Esophagus muscularis mucosa (tissue), 4 donors: ENCODE measurements at regions not wholly inside any gene's neighbourhood (a gene's known extent, or its start where the extent isn't known, plus 50 kb on each side); places are given as distances from the start of the nearest gene placed in this dataset.

Experiments
- CTCF ChIP-seq, 3 experiments: fragments of 200-600 bp in 2 of 3; fragments of 450-650 bp in 1 of 3; sonication (generic) in 2 of 3; IDR thresholded peaks; one replicate each; pipeline ENCODE4 v1.5.1; 2017 to 2019; ENCODE audit warnings: antibody characterized with exemption in 3 of 3, mild to moderate bottlenecking in 2 of 3, moderate library complexity in 1 of 3
- EP300 ChIP-seq: sonication (generic); formaldehyde crosslinking; IDR thresholded peaks from one replicate; pipeline ENCODE4 v1.6.1; 2017; ENCODE audit warnings: antibody characterized with exemption
- POLR2A ChIP-seq: fragments of 450-650 bp; IDR thresholded peaks from one replicate; pipeline ENCODE4 v1.6.1; 2017; ENCODE audit warnings: antibody characterized with exemption, moderate library complexity, mild to moderate bottlenecking, low read depth

GRCh38 chr15:62736756-62737155, 305.8 kb upstream of the TPM1 start:
- TF ChIP-seq CTCF (IDR thresholded peaks at IDR 0.05) (no peak), POLR2A (no peak), EP300 (no peak)
